Glomerular endothelial cell (primary cell): ENCODE measurements at regions not wholly inside any gene's neighbourhood (a gene's known extent, or its start where the extent isn't known, plus 50 kb on each side); places are given as distances from the start of the nearest gene placed in this dataset.
"Not testable (repeated sequence)": the region's sequence is repeated elsewhere in the genome, so short reads cannot be mapped to it uniquely, and the experiment has no call there.

Experiments used
- DNase-seq: peaks from one replicate; pipeline ENCODE4 v3.0.0-alpha.2; 2011; ENCODE audit warnings: low read depth, low spot score; ENCODE audit errors: extremely low read depth

GRCh38 chr1:93774707-93775106 lies 93.1 kb upstream of the BCAR3 start:
- no peak for DNase-seq

- DNase-seq: no peak
These were observed 91.6 kb upstream of the BCAR3 start for GRCh38 chr1:93773049-93773838.

GRCh38 chr1:93771843-93772242 lies 90.2 kb upstream of the BCAR3 start:
- no peak for DNase-seq

- DNase-seq: no peak
These were observed 89.0 kb upstream of the BCAR3 start for GRCh38 chr1:93770640-93771039.

- no peak for DNase-seq
These were observed 88.1 kb upstream of the BCAR3 start for GRCh38 chr1:93769777-93770176.

GRCh38 chr1:93768380-93768863 lies 86.8 kb upstream of the BCAR3 start:
- DNase-seq: no peak

GRCh38 chr1:93766451-93766850 lies 84.8 kb upstream of the BCAR3 start:
- DNase-seq: no peak

- no peak for DNase-seq
These were observed 83.5 kb upstream of the BCAR3 start for GRCh38 chr1:93765099-93765498.

GRCh38 chr1:93764366-93764750 lies 82.7 kb upstream of the BCAR3 start:
- no peak for DNase-seq

GRCh38 chr1:93763704-93764365 lies 82.2 kb upstream of the BCAR3 start:
- no peak for DNase-seq

- no peak for DNase-seq
These were observed 77.3 kb upstream of the BCAR3 start for GRCh38 chr1:93758842-93759515.

GRCh38 chr1:93757256-93758036 lies 75.8 kb upstream of the BCAR3 start:
- no peak for DNase-seq

- DNase-seq: no peak
These were observed 75.0 kb upstream of the BCAR3 start for GRCh38 chr1:93756657-93757056.

GRCh38 chr1:93755251-93755715 lies 73.6 kb upstream of the BCAR3 start:
- DNase-seq: not testable (repeated sequence)

- DNase-seq: peak; percentile 60
These were observed 72.4 kb upstream of the BCAR3 start for GRCh38 chr1:93753791-93754763.

- DNase-seq: no peak
These were observed 70.0 kb upstream of the BCAR3 start for GRCh38 chr1:93751377-93752250.

GRCh38 chr1:93750955-93751354 lies 69.3 kb upstream of the BCAR3 start:
- no peak for DNase-seq

GRCh38 chr1:93749894-93750301 lies 68.3 kb upstream of the BCAR3 start:
- no peak for DNase-seq

- no peak for DNase-seq
These were observed 67.8 kb upstream of the BCAR3 start for GRCh38 chr1:93749487-93749886.
